Prostate gland (tissue), 2 donors: ENCODE measurements at regions not wholly inside any gene's neighbourhood (a gene's known extent, or its start where the extent isn't known, plus 50 kb on each side); places are given as distances from the start of the nearest gene placed in this dataset.

ENCODE experiments used
- CTCF ChIP-seq, 4 experiments: fragments of 200-600 bp in 2 of 4; fragments of 450-650 bp in 2 of 4; sonication (generic) in 2 of 4; IDR thresholded peaks; 1 replicate in 3 of 4; 2 replicates in 1 of 4; pipeline ENCODE4 v1.5.1; 2016 to 2019; ENCODE audit warnings: antibody characterized with exemption in 4 of 4, mild to moderate bottlenecking in 2 of 4, moderate library complexity in 2 of 4
- POLR2A ChIP-seq: fragments of 450-650 bp; IDR thresholded peaks from one replicate; pipeline ENCODE4 v1.6.1; 2016; ENCODE audit warnings: antibody characterized with exemption, mild to moderate bottlenecking
- POLR2AphosphoS5 ChIP-seq: sonication (generic); formaldehyde crosslinking; IDR thresholded peaks from one replicate; pipeline ENCODE4 v1.6.1; 2017; ENCODE audit warnings: antibody characterized with exemption

- TF ChIP-seq CTCF (IDR thresholded peaks at IDR 0.05), result no peak
- TF ChIP-seq POLR2AphosphoS5, result no peak
- no peak for TF ChIP-seq POLR2A
These were observed 62.0 kb upstream of the RASD2 start for GRCh38 chr22:35478633-35479107.
